PC-9 (cell line): ENCODE measurements at regions not wholly inside any gene's neighbourhood (a gene's known extent, or its start where the extent isn't known, plus 50 kb on each side); places are given as distances from the start of the nearest gene placed in this dataset.

Experiments used
- BruUV-seq: library from RNA; stranded (reverse); fragments of 400-500 nt; replicated peaks from 2 replicates; lab custom pipeline; 2021; lab: Mats Ljungman, UMichigan
- CTCF ChIA-PET: fragments of 300-600 bp; sonication (Branson Sonifier 250); formaldehyde crosslinking; loops from one replicate; lab custom pipeline; 2022; ENCODE audit warnings: antibody characterized with exemption; lab: Charles Lee
- POLR2A ChIA-PET: fragments of 300-600 bp; sonication (Branson Sonifier 250); formaldehyde crosslinking; loops from one replicate; lab custom pipeline; 2022; ENCODE audit warnings: antibody characterized with exemption; ENCODE audit not compliant: unreplicated experiment; lab: Charles Lee
- DNase-seq, 2 experiments: peaks; one replicate each; pipeline versions ENCODE4 v3.0.0 to v3.0.0-alpha.2; 2015 to 2022; ENCODE audit warnings: mixed read lengths in 1 of 2
- H2AFZ ChIP-seq: fragments of 200-600 bp; sonication (generic); 2 replicates; pipeline ENCODE4 v1.8.1; 2017; ENCODE audit warnings: antibody characterized with exemption
- H3F3A ChIP-seq: fragments of 200-600 bp; sonication (generic); 2 replicates; pipeline ENCODE4 v1.8.1; 2017; ENCODE audit warnings: antibody characterized with exemption, mild to moderate bottlenecking, low read depth; ENCODE audit not compliant: insufficient read depth
- H3K27ac ChIP-seq: fragments of 200-600 bp; sonication (generic); 2 replicates; pipeline ENCODE4 v1.6.1; 2016; ENCODE audit warnings: mixed run types
- H3K27me3 ChIP-seq: fragments of 200-600 bp; sonication (generic); 2 replicates; pipeline ENCODE4 v1.6.1; 2016; ENCODE audit warnings: low read depth, mixed run types; ENCODE audit not compliant: insufficient read depth
- H3K36me3 ChIP-seq: fragments of 200-600 bp; sonication (generic); 2 replicates; pipeline ENCODE4 v1.6.1; 2016; ENCODE audit warnings: low read depth, mixed run types
- H3K4me1 ChIP-seq: fragments of 200-600 bp; sonication (generic); replicated peaks from 2 replicates; pipeline ENCODE4 v1.6.1; 2016; ENCODE audit warnings: mixed run types; ENCODE audit not compliant: insufficient read depth
- H3K4me2 ChIP-seq: fragments of 200-600 bp; sonication (generic); 2 replicates; pipeline ENCODE4 v1.6.1; 2017; ENCODE audit warnings: mixed run types
- H3K4me3 ChIP-seq: fragments of 200-600 bp; sonication (generic); 2 replicates; pipeline ENCODE4 v1.6.1; 2016; ENCODE audit warnings: mixed run types
- H3K79me2 ChIP-seq: fragments of 200-600 bp; sonication (generic); 2 replicates; pipeline ENCODE4 v1.6.1; 2017; ENCODE audit warnings: low read depth, mixed run types
- H3K9me2 ChIP-seq: fragments of 200-600 bp; sonication (generic); 2 replicates; pipeline ENCODE4 v1.8.1; 2017; ENCODE audit warnings: mild to moderate bottlenecking; ENCODE audit not compliant: insufficient read depth
- H3K9me3 ChIP-seq: fragments of 200-600 bp; sonication (generic); 2 replicates; pipeline ENCODE4 v1.8.1; 2016; ENCODE audit warnings: low read depth; ENCODE audit not compliant: insufficient read depth
- H4K20me1 ChIP-seq: fragments of 200-600 bp; sonication (generic); 2 replicates; pipeline ENCODE4 v1.8.1; 2017; ENCODE audit not compliant: insufficient read depth
- EZH2 ChIP-seq: fragments of 200-600 bp; sonication (generic); IDR thresholded peaks from 2 replicates; pipeline ENCODE4 v1.8.0; 2017; ENCODE audit warnings: antibody characterized with exemption, low read depth
- intact Hi-C: fragments of 100-400 bp; cut with micrococcal nuclease; formaldehyde crosslinking; loops from one replicate; pipeline ENCODE4 v1.10.0; 2022; ENCODE audit not compliant: unreplicated experiment
- TF ChIP-seq, protein P1 (sequence below): fragments of 200-600 bp; sonication (generic); conservative IDR thresholded peaks from 2 replicates; pipeline ENCODE4 v1.6.1; 2017; ENCODE audit warnings: mixed run types, antibody characterized with exemption, mild to moderate bottlenecking, moderate library complexity

DNA sequence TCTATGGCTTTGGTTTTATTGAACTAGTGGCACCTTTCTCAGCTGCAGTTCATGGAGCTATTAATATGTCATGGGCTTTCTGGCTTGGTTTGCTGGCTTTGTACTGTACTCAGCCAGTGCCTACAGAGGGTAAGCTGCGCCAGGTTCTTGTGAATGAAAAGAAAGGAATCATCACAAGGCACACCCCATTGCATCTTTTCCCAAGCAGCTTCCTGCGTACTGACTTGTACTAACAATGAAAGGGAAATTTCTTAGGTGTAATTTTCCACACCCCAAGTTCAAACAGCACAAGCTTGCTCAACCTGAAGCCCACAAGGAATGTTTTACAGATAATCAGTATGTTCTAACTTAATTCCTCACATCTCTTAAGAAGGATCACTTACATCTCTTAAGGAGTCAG lies 78.0 kb upstream of the TNFSF18 start:
- ChIA-PET POLR2A (no interaction called here), CTCF (no interaction called here)
- Histone ChIP-seq H3K9me3 (no peaks in the 10 kb centered on the region), H3K4me1 (no peaks in the 10 kb centered on the region), H4K20me1 (no peaks in the 10 kb centered on the region), H2AFZ (no peak overlapping the region), H3K27me3 (no peaks in the 10 kb centered on the region), H3K9me2 (no peaks in the 10 kb centered on the region), H3K36me3 (no peaks in the 10 kb centered on the region), H3K4me3 (no peak overlapping the region), H3K4me2 (no peak overlapping the region), H3K27ac (no peak overlapping the region), H3F3A (no peaks in the 10 kb centered on the region), H3K79me2 (no peaks in the 10 kb centered on the region)
- no peak for DNase-seq
- intact Hi-C loops, result loop anchor here (10.0 kb wide), 1 partner anchor 66 kb away; no protein-coding TSS in a partner anchor
- TF ChIP-seq EZH2, result no peak
- TF ChIP-seq, protein P1, sequence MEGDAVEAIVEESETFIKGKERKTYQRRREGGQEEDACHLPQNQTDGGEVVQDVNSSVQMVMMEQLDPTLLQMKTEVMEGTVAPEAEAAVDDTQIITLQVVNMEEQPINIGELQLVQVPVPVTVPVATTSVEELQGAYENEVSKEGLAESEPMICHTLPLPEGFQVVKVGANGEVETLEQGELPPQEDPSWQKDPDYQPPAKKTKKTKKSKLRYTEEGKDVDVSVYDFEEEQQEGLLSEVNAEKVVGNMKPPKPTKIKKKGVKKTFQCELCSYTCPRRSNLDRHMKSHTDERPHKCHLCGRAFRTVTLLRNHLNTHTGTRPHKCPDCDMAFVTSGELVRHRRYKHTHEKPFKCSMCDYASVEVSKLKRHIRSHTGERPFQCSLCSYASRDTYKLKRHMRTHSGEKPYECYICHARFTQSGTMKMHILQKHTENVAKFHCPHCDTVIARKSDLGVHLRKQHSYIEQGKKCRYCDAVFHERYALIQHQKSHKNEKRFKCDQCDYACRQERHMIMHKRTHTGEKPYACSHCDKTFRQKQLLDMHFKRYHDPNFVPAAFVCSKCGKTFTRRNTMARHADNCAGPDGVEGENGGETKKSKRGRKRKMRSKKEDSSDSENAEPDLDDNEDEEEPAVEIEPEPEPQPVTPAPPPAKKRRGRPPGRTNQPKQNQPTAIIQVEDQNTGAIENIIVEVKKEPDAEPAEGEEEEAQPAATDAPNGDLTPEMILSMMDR, result no peak
- no TSS peak for BruUV-seq

DNA sequence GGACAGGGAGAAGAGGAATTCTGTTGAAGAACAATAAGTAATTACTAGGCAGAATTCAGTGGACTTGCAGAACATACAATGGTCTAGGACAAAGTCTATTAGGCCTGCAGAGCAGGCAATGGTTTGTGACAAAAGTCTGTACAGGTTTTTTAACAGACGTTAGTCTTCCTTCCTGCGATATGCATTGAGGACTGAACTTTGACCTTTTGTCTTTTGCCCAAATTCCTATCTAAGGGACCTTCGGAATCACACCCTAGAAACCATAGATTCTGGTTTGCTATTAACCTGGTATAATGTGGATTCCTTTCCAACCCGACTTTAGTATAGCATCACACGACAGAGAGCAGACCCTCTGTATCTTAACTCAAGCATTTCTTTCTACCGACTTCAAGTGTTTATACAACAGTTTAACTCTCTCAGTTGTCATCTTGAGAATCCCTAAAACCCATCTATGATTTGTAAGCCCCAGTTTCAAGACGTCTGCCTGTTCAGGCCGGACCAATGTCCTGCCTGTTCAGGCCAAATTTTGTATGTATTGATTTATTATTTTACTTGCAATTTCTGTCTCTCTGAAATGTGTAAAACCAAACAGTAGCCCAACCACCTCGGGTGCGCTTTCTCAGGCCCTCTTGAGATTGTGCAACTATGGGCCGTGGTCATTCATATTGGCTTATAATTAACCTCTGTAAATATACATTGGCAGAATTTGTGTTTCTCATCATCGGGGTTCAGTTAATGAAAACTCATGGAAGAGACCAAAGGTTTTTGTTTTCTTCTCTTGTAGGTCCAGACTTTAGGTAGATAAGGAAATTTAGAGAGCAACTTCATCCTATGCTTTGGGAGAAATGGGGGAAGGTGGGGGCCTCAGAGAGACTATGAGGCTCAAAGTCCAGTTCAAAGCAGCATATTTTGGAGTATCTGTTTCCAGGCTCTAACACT lies 76.9 kb upstream of the TNFSF18 start:
- H4K20me1 ChIP-seq, result no peaks in the 10 kb centered on the region
- H3K79me2 ChIP-seq, result no peaks in the 10 kb centered on the region
- H2AFZ ChIP-seq, result no peak overlapping the region
- no peak for DNase-seq
- no peak overlapping the region for H3K4me3 ChIP-seq
- H3K9me3 ChIP-seq, result no peaks in the 10 kb centered on the region
- no TSS peak for BruUV-seq
- CTCF ChIA-PET, result no interaction called here
- peaks cover 9% of the 10 kb centered on the region for H3K4me1 ChIP-seq
- H3K27ac ChIP-seq, result no peak overlapping the region
- intact Hi-C loops, result loop anchor here (10.0 kb wide), 1 partner anchor 67 kb away; no protein-coding TSS in a partner anchor
- no peaks in the 10 kb centered on the region for H3K27me3 ChIP-seq
- H3K9me2 ChIP-seq, result no peaks in the 10 kb centered on the region
- TF ChIP-seq, protein P1, result no peak
- TF ChIP-seq EZH2, result no peak
- H3F3A ChIP-seq, result peaks cover 2% of the 10 kb centered on the region; the same call in 1 of the 2 replicates
- POLR2A ChIA-PET, result no interaction called here
- H3K4me2 ChIP-seq, result no peak overlapping the region
- no peaks in the 10 kb centered on the region for H3K36me3 ChIP-seq

DNA sequence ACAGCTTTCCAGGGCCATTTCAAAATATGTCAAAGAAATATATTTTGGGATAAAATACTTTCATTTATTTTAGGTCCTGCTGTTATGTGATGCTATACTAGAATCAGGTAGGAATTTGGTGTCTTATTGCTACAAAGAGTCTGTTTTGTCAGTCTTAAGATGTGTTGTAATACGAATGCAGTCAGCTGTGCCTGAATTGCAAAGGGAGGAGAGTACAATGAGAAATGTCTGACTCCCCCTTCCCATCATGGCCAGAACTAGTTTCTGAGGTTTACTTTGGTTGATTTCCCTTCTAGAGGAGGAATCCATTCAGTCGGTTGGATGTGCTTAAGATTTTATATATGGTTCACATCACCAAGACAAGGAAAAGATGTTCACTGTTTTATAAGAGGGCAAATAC lies 75.7 kb upstream of the TNFSF18 start:
- POLR2A ChIA-PET, result no interaction called here
- Histone ChIP-seq H3K79me2 (no peaks in the 10 kb centered on the region), H3F3A (peaks cover 6% of the 10 kb centered on the region; the same call in 1 of the 2 replicates), H4K20me1 (no peaks in the 10 kb centered on the region), H3K27me3 (no peaks in the 10 kb centered on the region), H3K4me1 (peaks cover 15% of the 10 kb centered on the region), H2AFZ (no peak overlapping the region), H3K9me3 (no peaks in the 10 kb centered on the region), H3K9me2 (no peaks in the 10 kb centered on the region), H3K4me3 (no peak overlapping the region), H3K27ac (no peak overlapping the region), H3K4me2 (no peak overlapping the region), H3K36me3 (no peaks in the 10 kb centered on the region)
- no peak for DNase-seq
- no TSS peak for BruUV-seq
- intact Hi-C loops, result loop anchor here (10.0 kb wide), 1 partner anchor 68 kb away; no protein-coding TSS in a partner anchor
- CTCF ChIA-PET, result no interaction called here
- TF ChIP-seq, protein P1, result no peak
- TF ChIP-seq EZH2, result no peak
